Smooth muscle cell (in vitro differentiated cells): ENCODE measurements at regions not wholly inside any gene's neighbourhood (a gene's known extent, or its start where the extent isn't known, plus 50 kb on each side); places are given as distances from the start of the nearest gene placed in this dataset.

Source experiments
- DNase-seq: peaks from one replicate; lab custom pipeline; 2025; ENCODE audit not compliant: unreplicated experiment; lab: John Stamatoyannopoulos, UW
- H2AFZ ChIP-seq: fragments of 200-600 bp; sonication (generic); 2 replicates; pipeline ENCODE4 v1.6.0; 2016; ENCODE audit warnings: antibody characterized with exemption, low read depth, mild to moderate bottlenecking
- H3F3A ChIP-seq: fragments of 200-600 bp; sonication (generic); 2 replicates; pipeline ENCODE4 v1.6.0; 2017; ENCODE audit warnings: antibody characterized with exemption, low read depth
- H3K27ac ChIP-seq: fragments of 200-600 bp; sonication (generic); 2 replicates; pipeline ENCODE4 v1.5.1; 2016; ENCODE audit warnings: low read depth, mild to moderate bottlenecking
- H3K27me3 ChIP-seq: fragments of 200-600 bp; sonication (generic); 2 replicates; pipeline ENCODE4 v1.6.1; 2016; ENCODE audit warnings: low read depth, mild to moderate bottlenecking
- H3K36me3 ChIP-seq: fragments of 200-600 bp; sonication (generic); 2 replicates; pipeline ENCODE4 v1.5.1; 2016; ENCODE audit warnings: low read depth
- H3K4me1 ChIP-seq: fragments of 200-600 bp; sonication (generic); 2 replicates; pipeline ENCODE4 v1.5.1; 2016; ENCODE audit warnings: low read depth
- H3K4me2 ChIP-seq: fragments of 200-600 bp; sonication (generic); 2 replicates; pipeline ENCODE4 v1.6.0; 2016; ENCODE audit warnings: mild to moderate bottlenecking
- H3K4me3 ChIP-seq: fragments of 200-600 bp; sonication (generic); 2 replicates; pipeline ENCODE4 v1.5.1; 2016; ENCODE audit warnings: mild to moderate bottlenecking
- H3K79me2 ChIP-seq: fragments of 200-600 bp; sonication (generic); 2 replicates; pipeline ENCODE4 v1.6.0; 2016; ENCODE audit warnings: low read depth, mild to moderate bottlenecking
- H3K9ac ChIP-seq: fragments of 200-600 bp; sonication (generic); 2 replicates; pipeline ENCODE4 v1.6.0; 2016; ENCODE audit warnings: low read depth
- H3K9me3 ChIP-seq: fragments of 200-600 bp; sonication (generic); replicated peaks from 2 replicates; pipeline ENCODE4 v1.5.1; 2016; ENCODE audit warnings: low read depth
- H4K20me1 ChIP-seq: fragments of 200-600 bp; sonication (generic); 2 replicates; pipeline ENCODE4 v1.6.0; 2016; ENCODE audit warnings: low read depth
- CTCF ChIP-seq: fragments of 200-600 bp; sonication (generic); IDR thresholded peaks from 2 replicates; pipeline ENCODE4 v1.5.1; 2017; ENCODE audit warnings: borderline replicate concordance, mild to moderate bottlenecking, antibody characterized with exemption; ENCODE audit not compliant: insufficient read depth, poor library complexity, severe bottlenecking
- WGBS: methylation state at CpG from one replicate; pipeline ENCODE4 v1.1.7; 2016; ENCODE audit warnings: low lambda C conversion rate; 5-methylcytosine and 5-hydroxymethylcytosine counted together

- H3K36me3 ChIP-seq: peaks cover 19% of the 10 kb centered on the region
- no peaks in the 10 kb centered on the region for H3K27me3 ChIP-seq
- H3K9ac ChIP-seq: no peak overlapping the region
- no peak for DNase-seq
- H4K20me1 ChIP-seq: no peaks in the 10 kb centered on the region
- WGBS: 67% methylated on average over 3 of the region's 3 CpGs
- no peaks in the 10 kb centered on the region for H3K79me2 ChIP-seq
- no peak overlapping the region for H3K27ac ChIP-seq
- peaks cover 8% of the 10 kb centered on the region for H3K9me3 ChIP-seq
- no peak overlapping the region for H3K4me2 ChIP-seq
- no peak for TF ChIP-seq CTCF
- no peaks in the 10 kb centered on the region for H3F3A ChIP-seq
- no peaks in the 10 kb centered on the region for H3K4me1 ChIP-seq
- H3K4me3 ChIP-seq: no peak overlapping the region
- H2AFZ ChIP-seq: no peak overlapping the region
Observed at GRCh38 chr19:5254543-5254942, 86.1 kb downstream of the PTPRS start.

- H2AFZ ChIP-seq: no peak overlapping the region
- 90% methylated on average over 3 of the region's 3 CpGs for WGBS
- H3K4me1 ChIP-seq: no peaks in the 10 kb centered on the region
- H3K4me2 ChIP-seq: no peak overlapping the region
- no peak for TF ChIP-seq CTCF
- no peaks in the 10 kb centered on the region for H4K20me1 ChIP-seq
- H3K36me3 ChIP-seq: peaks cover 19% of the 10 kb centered on the region
- H3K9ac ChIP-seq: no peak overlapping the region
- no peaks in the 10 kb centered on the region for H3F3A ChIP-seq
- H3K4me3 ChIP-seq: no peak overlapping the region
- H3K79me2 ChIP-seq: no peaks in the 10 kb centered on the region
- no peak for DNase-seq
- no peak overlapping the region for H3K27ac ChIP-seq
- H3K9me3 ChIP-seq: peaks cover 8% of the 10 kb centered on the region
- no peaks in the 10 kb centered on the region for H3K27me3 ChIP-seq
Observed at GRCh38 chr19:5253406-5254110, 87.1 kb downstream of the PTPRS start.

GRCh38 chr19:5251096-5252065, 89.2 kb downstream of the PTPRS start:
- Histone ChIP-seq H3K79me2 (no peaks in the 10 kb centered on the region), H3K27ac (no peak overlapping the region), H2AFZ (no peak overlapping the region), H3K4me3 (no peak overlapping the region), H3K36me3 (peaks cover 12% of the 10 kb centered on the region), H3K9me3 (peaks cover 8% of the 10 kb centered on the region), H3K27me3 (no peaks in the 10 kb centered on the region), H3F3A (no peaks in the 10 kb centered on the region), H3K9ac (no peak overlapping the region), H3K4me1 (no peaks in the 10 kb centered on the region), H3K4me2 (no peak overlapping the region), H4K20me1 (no peaks in the 10 kb centered on the region)
- 78% methylated on average over 22 of the region's 27 CpGs for WGBS
- TF ChIP-seq CTCF: no peak
- DNase-seq: no peak
